Astrocyte (in vitro differentiated cells and primary cell): ENCODE measurements at regions not wholly inside any gene's neighbourhood (a gene's known extent, or its start where the extent isn't known, plus 50 kb on each side); places are given as distances from the start of the nearest gene placed in this dataset.

ENCODE experiments used
- EZH2 ChIP-seq: IDR thresholded peaks from 2 replicates; pipeline ENCODE4 v1.6.1; 2012; ENCODE audit warnings: mild to moderate bottlenecking, low read length, inconsistent platforms; ENCODE audit not compliant: insufficient read depth
- TF ChIP-seq, protein P1 (sequence below): IDR thresholded peaks from 2 replicates; pipeline ENCODE4 v1.5.1; 2011; ENCODE audit warnings: low read depth, mild to moderate bottlenecking, inconsistent platforms, low read length, moderate library complexity; ENCODE audit not compliant: insufficient read depth

DNA sequence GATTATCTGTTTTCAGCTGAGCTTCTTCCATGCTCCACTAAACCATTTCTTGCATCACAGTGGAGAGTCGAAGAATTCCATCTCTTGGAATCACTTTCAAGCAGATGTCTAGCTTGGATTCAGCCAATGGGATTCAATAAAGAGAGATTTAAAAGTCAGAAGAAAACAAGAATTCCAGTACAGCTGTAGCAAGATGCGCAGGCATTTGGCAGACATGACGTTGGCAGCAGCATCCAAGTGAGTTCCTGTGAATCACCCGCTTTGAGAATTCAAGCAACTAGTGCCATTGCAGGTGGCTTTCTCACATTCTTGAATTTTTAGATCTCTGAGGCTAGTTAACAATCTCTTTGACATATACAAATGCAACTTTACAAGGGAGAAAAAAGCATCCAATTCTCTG, 467.0 kb downstream of the CDH10 start:
- TF ChIP-seq, protein P1, sequence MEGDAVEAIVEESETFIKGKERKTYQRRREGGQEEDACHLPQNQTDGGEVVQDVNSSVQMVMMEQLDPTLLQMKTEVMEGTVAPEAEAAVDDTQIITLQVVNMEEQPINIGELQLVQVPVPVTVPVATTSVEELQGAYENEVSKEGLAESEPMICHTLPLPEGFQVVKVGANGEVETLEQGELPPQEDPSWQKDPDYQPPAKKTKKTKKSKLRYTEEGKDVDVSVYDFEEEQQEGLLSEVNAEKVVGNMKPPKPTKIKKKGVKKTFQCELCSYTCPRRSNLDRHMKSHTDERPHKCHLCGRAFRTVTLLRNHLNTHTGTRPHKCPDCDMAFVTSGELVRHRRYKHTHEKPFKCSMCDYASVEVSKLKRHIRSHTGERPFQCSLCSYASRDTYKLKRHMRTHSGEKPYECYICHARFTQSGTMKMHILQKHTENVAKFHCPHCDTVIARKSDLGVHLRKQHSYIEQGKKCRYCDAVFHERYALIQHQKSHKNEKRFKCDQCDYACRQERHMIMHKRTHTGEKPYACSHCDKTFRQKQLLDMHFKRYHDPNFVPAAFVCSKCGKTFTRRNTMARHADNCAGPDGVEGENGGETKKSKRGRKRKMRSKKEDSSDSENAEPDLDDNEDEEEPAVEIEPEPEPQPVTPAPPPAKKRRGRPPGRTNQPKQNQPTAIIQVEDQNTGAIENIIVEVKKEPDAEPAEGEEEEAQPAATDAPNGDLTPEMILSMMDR = no peak
- no peak for TF ChIP-seq EZH2
